SK-N-SH (cell line): ENCODE measurements at regions not wholly inside any gene's neighbourhood (a gene's known extent, or its start where the extent isn't known, plus 50 kb on each side); places are given as distances from the start of the nearest gene placed in this dataset.

Experiments
- EZH2phosphoT487 ChIP-seq: fragments of 200-600 bp; sonication (generic); IDR thresholded peaks from 2 replicates; pipeline ENCODE4 v1.6.1; 2017; ENCODE audit warnings: low read depth, mixed run types, mild to moderate bottlenecking, antibody characterized with exemption, moderate library complexity, borderline replicate concordance
- POLR2AphosphoS5 ChIP-seq: IDR thresholded peaks from 2 replicates; pipeline ENCODE4 v1.6.1; 2012; ENCODE audit warnings: low read depth, low read length
- RAD21 ChIP-seq: IDR thresholded peaks from 2 replicates; pipeline ENCODE4 v1.6.1; 2012; ENCODE audit warnings: mild to moderate bottlenecking, low read length
- TCF12 ChIP-seq: IDR thresholded peaks from 2 replicates; pipeline ENCODE4 v1.4.0; 2012
- TEAD4 ChIP-seq: IDR thresholded peaks from 2 replicates; pipeline ENCODE4 v1.4.0; 2012; ENCODE audit warnings: mild to moderate bottlenecking, borderline replicate concordance; ENCODE audit not compliant: insufficient read depth
- YY1 ChIP-seq: IDR thresholded peaks from 2 replicates; pipeline ENCODE4 v1.4.0; 2012; ENCODE audit warnings: low read depth, mild to moderate bottlenecking
- TF ChIP-seq, protein P1 (sequence below): IDR thresholded peaks from 2 replicates; pipeline ENCODE4 v1.4.0; 2012; ENCODE audit warnings: low read depth
- TF ChIP-seq, protein P2 (sequence below): IDR thresholded peaks from 2 replicates; pipeline ENCODE4 v1.4.0; 2012; ENCODE audit warnings: low read depth, borderline replicate concordance
- TF ChIP-seq, protein P3 (sequence below): fragments of 200-600 bp; sonication (generic); IDR thresholded peaks from 2 replicates; pipeline ENCODE4 v1.6.1; 2017; ENCODE audit warnings: antibody characterized with exemption, mild to moderate bottlenecking, moderate library complexity

DNA sequence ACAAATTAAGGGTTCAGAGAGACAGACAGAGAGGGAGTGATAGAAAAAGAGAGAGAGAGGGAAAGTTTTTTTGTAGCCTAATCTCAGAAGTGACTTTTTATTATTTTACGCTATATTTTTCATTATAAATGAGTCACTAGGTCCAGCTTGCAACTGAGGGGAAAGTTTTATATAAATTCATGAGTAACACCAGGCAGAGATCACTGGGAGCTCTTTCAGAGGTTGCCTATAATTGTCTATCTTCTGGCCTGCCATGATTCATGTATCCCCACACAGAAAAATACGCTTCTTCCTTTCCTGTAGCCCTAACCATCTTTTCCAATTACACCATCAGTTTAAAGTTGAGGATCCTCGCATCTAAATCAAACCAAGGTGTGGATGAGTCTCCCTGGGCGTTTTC is 467.9 kb downstream of the SLITRK1 start:
- no peak for TF ChIP-seq RAD21
- TF ChIP-seq, protein P1, sequence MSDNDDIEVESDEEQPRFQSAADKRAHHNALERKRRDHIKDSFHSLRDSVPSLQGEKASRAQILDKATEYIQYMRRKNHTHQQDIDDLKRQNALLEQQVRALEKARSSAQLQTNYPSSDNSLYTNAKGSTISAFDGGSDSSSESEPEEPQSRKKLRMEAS: no peak
- TF ChIP-seq, protein P2, sequence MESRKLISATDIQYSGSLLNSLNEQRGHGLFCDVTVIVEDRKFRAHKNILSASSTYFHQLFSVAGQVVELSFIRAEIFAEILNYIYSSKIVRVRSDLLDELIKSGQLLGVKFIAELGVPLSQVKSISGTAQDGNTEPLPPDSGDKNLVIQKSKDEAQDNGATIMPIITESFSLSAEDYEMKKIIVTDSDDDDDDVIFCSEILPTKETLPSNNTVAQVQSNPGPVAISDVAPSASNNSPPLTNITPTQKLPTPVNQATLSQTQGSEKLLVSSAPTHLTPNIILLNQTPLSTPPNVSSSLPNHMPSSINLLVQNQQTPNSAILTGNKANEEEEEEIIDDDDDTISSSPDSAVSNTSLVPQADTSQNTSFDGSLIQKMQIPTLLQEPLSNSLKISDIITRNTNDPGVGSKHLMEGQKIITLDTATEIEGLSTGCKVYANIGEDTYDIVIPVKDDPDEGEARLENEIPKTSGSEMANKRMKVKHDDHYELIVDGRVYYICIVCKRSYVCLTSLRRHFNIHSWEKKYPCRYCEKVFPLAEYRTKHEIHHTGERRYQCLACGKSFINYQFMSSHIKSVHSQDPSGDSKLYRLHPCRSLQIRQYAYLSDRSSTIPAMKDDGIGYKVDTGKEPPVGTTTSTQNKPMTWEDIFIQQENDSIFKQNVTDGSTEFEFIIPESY: no peak
- TF ChIP-seq EZH2phosphoT487: no peak
- no peak for TF ChIP-seq YY1
- TF ChIP-seq, protein P3, sequence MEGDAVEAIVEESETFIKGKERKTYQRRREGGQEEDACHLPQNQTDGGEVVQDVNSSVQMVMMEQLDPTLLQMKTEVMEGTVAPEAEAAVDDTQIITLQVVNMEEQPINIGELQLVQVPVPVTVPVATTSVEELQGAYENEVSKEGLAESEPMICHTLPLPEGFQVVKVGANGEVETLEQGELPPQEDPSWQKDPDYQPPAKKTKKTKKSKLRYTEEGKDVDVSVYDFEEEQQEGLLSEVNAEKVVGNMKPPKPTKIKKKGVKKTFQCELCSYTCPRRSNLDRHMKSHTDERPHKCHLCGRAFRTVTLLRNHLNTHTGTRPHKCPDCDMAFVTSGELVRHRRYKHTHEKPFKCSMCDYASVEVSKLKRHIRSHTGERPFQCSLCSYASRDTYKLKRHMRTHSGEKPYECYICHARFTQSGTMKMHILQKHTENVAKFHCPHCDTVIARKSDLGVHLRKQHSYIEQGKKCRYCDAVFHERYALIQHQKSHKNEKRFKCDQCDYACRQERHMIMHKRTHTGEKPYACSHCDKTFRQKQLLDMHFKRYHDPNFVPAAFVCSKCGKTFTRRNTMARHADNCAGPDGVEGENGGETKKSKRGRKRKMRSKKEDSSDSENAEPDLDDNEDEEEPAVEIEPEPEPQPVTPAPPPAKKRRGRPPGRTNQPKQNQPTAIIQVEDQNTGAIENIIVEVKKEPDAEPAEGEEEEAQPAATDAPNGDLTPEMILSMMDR: no peak
- TF ChIP-seq POLR2AphosphoS5: no peak
- TF ChIP-seq TCF12: no peak
- no peak for TF ChIP-seq TEAD4
